NOMO-1 treated with dmso at 0.1 percent for 144 hours (cell line): ENCODE measurements at regions not wholly inside any gene's neighbourhood (a gene's known extent, or its start where the extent isn't known, plus 50 kb on each side); places are given as distances from the start of the nearest gene placed in this dataset.
"Not testable (repeated sequence)": the region's sequence is repeated elsewhere in the genome, so short reads cannot be mapped to it uniquely, and the experiment has no call there.

Source experiments
- DNase-seq: peaks from one replicate; lab custom pipeline; 2025; ENCODE audit not compliant: unreplicated experiment; lab: John Stamatoyannopoulos, UW

GRCh38 chr5:162209005-162209605 is 141.5 kb downstream of the GABRG2 start:
- DNase-seq, result no peak

GRCh38 chr5:162214551-162214950 is 147.0 kb downstream of the GABRG2 start:
- DNase-seq, result no peak

- DNase-seq, result no peak
These were observed 149.5 kb downstream of the GABRG2 start for GRCh38 chr5:162217037-162217436.

GRCh38 chr5:162221910-162222309 is 154.3 kb downstream of the GABRG2 start:
- no peak for DNase-seq

GRCh38 chr5:162227075-162227474 is 159.5 kb downstream of the GABRG2 start:
- no peak for DNase-seq

- DNase-seq, result no peak
These were observed 162.8 kb downstream of the GABRG2 start for GRCh38 chr5:162230348-162230747.

GRCh38 chr5:162231522-162231921 is 163.9 kb downstream of the GABRG2 start:
- DNase-seq, result no peak

- DNase-seq, result no peak
These were observed 173.2 kb downstream of the GABRG2 start for GRCh38 chr5:162240734-162241133.

GRCh38 chr5:162242416-162242815 is 174.8 kb downstream of the GABRG2 start:
- no peak for DNase-seq

GRCh38 chr5:162243651-162244050 is 176.1 kb downstream of the GABRG2 start:
- no peak for DNase-seq

GRCh38 chr5:162248107-162248713 is 180.6 kb downstream of the GABRG2 start:
- DNase-seq, result no peak

- no peak for DNase-seq
These were observed 189.1 kb downstream of the GABRG2 start for GRCh38 chr5:162256711-162257110.

GRCh38 chr5:162268694-162269481 is 201.3 kb downstream of the GABRG2 start:
- DNase-seq, result peak; percentile 70

GRCh38 chr5:162272417-162272816 is 204.8 kb downstream of the GABRG2 start:
- no peak for DNase-seq

- no peak for DNase-seq
These were observed 207.1 kb downstream of the GABRG2 start for GRCh38 chr5:162274679-162275078.

- DNase-seq, result not testable (repeated sequence)
These were observed 207.8 kb downstream of the GABRG2 start for GRCh38 chr5:162275387-162275786.

GRCh38 chr5:162282191-162282590 is 214.6 kb downstream of the GABRG2 start:
- DNase-seq, result no peak

GRCh38 chr5:162283609-162284008 is 216.0 kb downstream of the GABRG2 start:
- DNase-seq, result no peak

- no peak for DNase-seq
These were observed 221.2 kb downstream of the GABRG2 start for GRCh38 chr5:162288647-162289296.

- peak; percentile 21 for DNase-seq
These were observed 221.9 kb downstream of the GABRG2 start for GRCh38 chr5:162289489-162289888.

- DNase-seq, result no peak
These were observed 232.2 kb downstream of the GABRG2 start for GRCh38 chr5:162299793-162300192.

GRCh38 chr5:162301356-162301755 is 233.8 kb downstream of the GABRG2 start:
- DNase-seq, result no peak
